Lower leg skin (tissue), 4 donors: ENCODE measurements at regions not wholly inside any gene's neighbourhood (a gene's known extent, or its start where the extent isn't known, plus 50 kb on each side); places are given as distances from the start of the nearest gene placed in this dataset.
A peak's percentile ranks its signal among the peaks of the same experiment; 100 is the strongest.

Experiments used
- DNase-seq, 2 donors: peaks; one replicate each; pipeline ENCODE4 v3.0.0-alpha.2; 2019; ENCODE audit warnings: low spot score in 2 of 2
- H3K4me3 ChIP-seq: fragments of 200-600 bp; sonication (generic); 2 replicates; pipeline ENCODE4 v1.5.1; 2017; ENCODE audit warnings: mild to moderate bottlenecking, low read depth; ENCODE audit not compliant: poor library complexity, severe bottlenecking
- CTCF ChIP-seq, 3 donors: fragments of 450-650 bp; IDR thresholded peaks; one replicate each; pipeline ENCODE4 v1.5.1; 2016; ENCODE audit warnings: antibody characterized with exemption in 3 of 3, mild to moderate bottlenecking in 3 of 3, moderate library complexity in 2 of 3
- POLR2A ChIP-seq, 2 donors: fragments of 450-650 bp; IDR thresholded peaks; one replicate each; pipeline ENCODE4 v1.6.1; 2016 to 2017; ENCODE audit warnings: antibody characterized with exemption in 2 of 2, mild to moderate bottlenecking in 1 of 2, moderate library complexity in 1 of 2
- WGBS, 2 donors: methylation state at CpG; one replicate each; pipeline ENCODE4 v1.1.5; 2018; 5-methylcytosine and 5-hydroxymethylcytosine counted together
- intact Hi-C: fragments of 100-400 bp; cut with DNase I; formaldehyde crosslinking; loops from one replicate; pipeline ENCODE4 v1.15.0; 2023; ENCODE audit warnings: low total_unique reads

GRCh38 chr6:44642870-44643522 lies 255.5 kb downstream of the CDC5L start:
- intact Hi-C loops, result no loop called here
- no peak for DNase-seq
- TF ChIP-seq CTCF (IDR thresholded peaks at IDR 0.05), result no peak
- no peak for TF ChIP-seq POLR2A (IDR thresholded peaks at IDR 0.05)
- H3K4me3 ChIP-seq, result no peak overlapping the region
- 88 to 92% methylated on average over 10 of the region's 10 CpGs for WGBS, 2 donors

- DNase-seq, result no peak
These were observed 257.8 kb downstream of the CDC5L start for GRCh38 chr6:44645276-44645675.

GRCh38 chr6:44646355-44646754 lies 258.8 kb downstream of the CDC5L start:
- no peak for TF ChIP-seq POLR2A (IDR thresholded peaks at IDR 0.05)
- TF ChIP-seq CTCF (IDR thresholded peaks at IDR 0.05), result no peak
- no peak overlapping the region for H3K4me3 ChIP-seq
- intact Hi-C loops, result no loop called here
- WGBS, 2 donors, result 84 to 88% methylated on average over 5 of the region's 5 CpGs
- DNase-seq, result no peak

More at GRCh38 chr6:44645276-44645675, 257.8 kb downstream of the CDC5L start:
- H3K4me3 ChIP-seq, result no peak overlapping the region
- TF ChIP-seq CTCF (IDR thresholded peaks at IDR 0.05), result no peak
- TF ChIP-seq POLR2A (IDR thresholded peaks at IDR 0.05), result no peak
- 80 to 85% methylated on average over 6 of the region's 6 CpGs for WGBS, 2 donors
- intact Hi-C loops, result no loop called here

GRCh38 chr6:44649365-44650025 lies 262.0 kb downstream of the CDC5L start:
- no peak overlapping the region for H3K4me3 ChIP-seq
- intact Hi-C loops, result loop anchor here (10.0 kb wide), 2 partner anchors 175 to 1275 kb away; no protein-coding TSS in a partner anchor
- 41 to 45% methylated on average over 4 of the region's 4 CpGs for WGBS, 2 donors
- peak in 1 of 2 donors; percentile 41 for DNase-seq
- no peak for TF ChIP-seq POLR2A (IDR thresholded peaks at IDR 0.05)

- TF ChIP-seq POLR2A (IDR thresholded peaks at IDR 0.05) (no peak), CTCF (IDR thresholded peaks at IDR 0.05) (no peak)
- no peak for DNase-seq
- intact Hi-C loops, result loop anchor here (10.0 kb wide), 2 partner anchors 176 to 1274 kb away; no protein-coding TSS in a partner anchor
- H3K4me3 ChIP-seq, result no peak overlapping the region
- WGBS, 2 donors, result 84 to 87% methylated on average over 6 of the region's 6 CpGs
These were observed 263.0 kb downstream of the CDC5L start for GRCh38 chr6:44650495-44650894.

GRCh38 chr6:44650947-44651346 lies 263.4 kb downstream of the CDC5L start:
- no peak for DNase-seq
- no peak overlapping the region for H3K4me3 ChIP-seq
- WGBS, 2 donors, result 83 to 85% methylated on average over 5 of the region's 5 CpGs
- TF ChIP-seq POLR2A (IDR thresholded peaks at IDR 0.05), result no peak
- TF ChIP-seq CTCF (IDR thresholded peaks at IDR 0.05), result no peak
- intact Hi-C loops, result loop anchor here (10.0 kb wide), 2 partner anchors 176 to 1274 kb away; no protein-coding TSS in a partner anchor
